ENCODE measurements at regions not wholly inside any gene's neighbourhood (a gene's known extent, or its start where the extent isn't known, plus 50 kb on each side); places are given as distances from the start of the nearest gene placed in this dataset.

DNA sequence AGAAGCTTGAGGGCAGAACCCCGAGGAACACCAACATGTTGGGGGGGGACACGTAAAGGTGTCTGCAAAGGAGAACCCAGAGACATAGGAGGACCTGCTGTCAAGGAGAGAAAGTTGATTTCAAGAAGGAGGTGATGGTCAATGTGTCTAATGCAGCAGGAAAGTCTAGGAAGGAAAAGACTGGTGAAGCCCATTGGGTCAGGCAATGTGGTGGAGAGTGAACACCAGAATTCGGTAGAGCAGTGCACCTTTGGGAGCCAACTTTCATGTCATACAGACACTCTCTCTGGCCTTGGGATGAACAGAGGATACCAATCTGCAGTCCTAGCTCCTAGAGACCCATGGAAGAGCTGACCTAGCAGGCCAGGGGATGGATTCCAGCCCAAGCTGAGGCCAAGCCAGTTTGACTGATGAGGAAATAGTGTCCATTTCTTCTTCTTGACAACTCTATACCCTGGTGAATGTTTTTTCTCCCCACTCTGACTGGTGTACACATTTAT lies 101.9 kb downstream of the MYCN start:
- H4K20me1 ChIP-seq (ENCODE audit: insufficient read depth) = no peaks in the 10 kb centered on the region
- H3K79me2 ChIP-seq (ENCODE audit: insufficient read depth) = no peaks in the 10 kb centered on the region
- H3K4me1 ChIP-seq (ENCODE audit: control insufficient read depth in 1 of 2, insufficient read depth in 2 of 2, low read depth in 1 of 2, low read length in 1 of 2) = no peaks in the 10 kb centered on the region
- no peaks in the 10 kb centered on the region for H3K9me2 ChIP-seq
- H3K36me3 ChIP-seq (replicated peaks in 1 of 2; ENCODE audit: control insufficient read depth in 1 of 2, insufficient read depth in 2 of 2, low read length in 1 of 2) = no peaks in the 10 kb centered on the region
- POLR2A ChIA-PET = no interaction called here
- no peak overlapping the region for H3K4me2 ChIP-seq
- no peak overlapping the region for H3K27ac ChIP-seq (ENCODE audit: low read depth in 2 of 2, low read length in 1 of 2)
- no peak for DNase-seq
- no peak overlapping the region for H3K9ac ChIP-seq
- H3K4me3 ChIP-seq (ENCODE audit: low read depth in 2 of 2, low read length in 1 of 2) = no peak overlapping the region
- no peak overlapping the region for H2AFZ ChIP-seq (ENCODE audit: low read depth)
- no peak for TF ChIP-seq GATA2 (CRISPR knock-in tag; IDR thresholded peaks at IDR 0.05)
- TF ChIP-seq CHD2 (IDR thresholded peaks at IDR 0.05; ENCODE audit: low read length, partially characterized antibody) = no peak
- no peak for TF ChIP-seq RCOR1 (IDR thresholded peaks at IDR 0.05; ENCODE audit: low read length)
- TF ChIP-seq YY1 (IDR thresholded peaks at IDR 0.05; ENCODE audit: low read depth) = no peak
- no peak for TF ChIP-seq TEAD4 (IDR thresholded peaks at IDR 0.05; ENCODE audit: borderline replicate concordance, insufficient read depth)
- no peak for TF ChIP-seq GABPA (IDR thresholded peaks at IDR 0.05; ENCODE audit: low read depth)
- TF ChIP-seq POLR2AphosphoS5 (IDR thresholded peaks at IDR 0.05; ENCODE audit: low read depth, low read length) = no peak
- no peak for TF ChIP-seq JUND (IDR thresholded peaks at IDR 0.05)
- no peak for TF ChIP-seq EZH2phosphoT487 (IDR thresholded peaks at IDR 0.05; ENCODE audit: borderline replicate concordance, low read depth)
- TF ChIP-seq, protein P1, sequence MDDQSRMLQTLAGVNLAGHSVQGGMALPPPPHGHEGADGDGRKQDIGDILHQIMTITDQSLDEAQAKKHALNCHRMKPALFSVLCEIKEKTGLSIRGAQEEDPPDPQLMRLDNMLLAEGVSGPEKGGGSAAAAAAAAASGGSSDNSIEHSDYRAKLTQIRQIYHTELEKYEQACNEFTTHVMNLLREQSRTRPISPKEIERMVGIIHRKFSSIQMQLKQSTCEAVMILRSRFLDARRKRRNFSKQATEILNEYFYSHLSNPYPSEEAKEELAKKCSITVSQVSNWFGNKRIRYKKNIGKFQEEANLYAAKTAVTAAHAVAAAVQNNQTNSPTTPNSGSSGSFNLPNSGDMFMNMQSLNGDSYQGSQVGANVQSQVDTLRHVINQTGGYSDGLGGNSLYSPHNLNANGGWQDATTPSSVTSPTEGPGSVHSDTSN (IDR thresholded peaks at IDR 0.05) = no peak
- no peak for TF ChIP-seq RFX5 (IDR thresholded peaks at IDR 0.05; ENCODE audit: low read length)
- TF ChIP-seq NFIC (IDR thresholded peaks at IDR 0.05; ENCODE audit: borderline replicate concordance) = no peak
- no peak for TF ChIP-seq TCF12 (IDR thresholded peaks at IDR 0.05)
- no peak for TF ChIP-seq TAF1 (IDR thresholded peaks at IDR 0.05; ENCODE audit: borderline replicate concordance, low read depth, low read length)
- TF ChIP-seq RAD21 (IDR thresholded peaks at IDR 0.05; ENCODE audit: low read length) = no peak
- TF ChIP-seq EP300 (IDR thresholded peaks at IDR 0.05; ENCODE audit: borderline replicate concordance in 1 of 2, low read depth in 1 of 2, low read length in 1 of 2) = no peak
- H3K27me3 ChIP-seq (ENCODE audit: insufficient read depth) = no peaks in the 10 kb centered on the region
- H3K9me3 ChIP-seq = 0 out of 2 replicates have a peak, but pooled peaks cover 7% of the 10 kb centered on the region
- CTCF ChIA-PET = interaction anchor here (0.6 to 1.9 kb wide), 3 partner anchors 102 to 511 kb away, joined by 3 to 5 read pairs (median 3); partner anchors contain the start of gene MYCN
- WGBS (ENCODE audit: low lambda C conversion rate) = 36% methylated on average over 3 of the region's 3 CpGs
- no peaks in the 10 kb centered on the region for H3F3A ChIP-seq (replicated peaks; ENCODE audit: insufficient read depth)

DNA sequence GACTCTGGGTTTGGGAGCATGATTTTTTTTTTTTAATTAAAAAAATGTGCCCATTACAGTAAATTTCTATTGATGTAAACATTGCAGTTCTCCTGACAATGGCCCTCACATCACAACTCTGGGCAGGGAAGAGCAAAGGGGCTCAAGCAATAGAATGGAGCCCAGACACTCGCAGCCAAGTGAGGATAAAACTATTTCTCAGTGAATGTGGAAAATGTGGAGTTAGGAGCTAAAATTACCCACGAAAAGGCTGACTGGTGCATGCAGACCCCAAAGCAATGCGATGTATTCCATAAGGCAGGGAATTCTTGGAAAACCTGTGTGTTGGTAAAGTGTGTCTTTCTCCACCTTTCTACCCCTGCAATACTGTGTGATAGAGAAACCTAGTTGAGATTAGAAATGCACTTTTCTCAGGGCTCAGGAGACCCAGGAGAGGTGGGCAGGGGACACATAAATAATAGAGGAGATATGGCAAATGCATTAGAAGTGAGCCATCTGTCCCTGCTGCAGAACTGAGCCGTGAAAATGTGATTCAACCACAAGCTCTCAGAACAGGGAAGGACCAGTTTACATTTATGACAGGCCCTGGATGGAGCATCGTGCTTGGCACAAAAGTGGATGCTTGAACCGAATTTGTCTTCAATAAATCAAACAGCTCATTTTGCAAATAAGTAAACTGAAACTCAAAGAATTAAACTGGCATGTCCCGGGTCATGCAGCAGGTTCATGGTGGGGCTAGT lies 100.1 kb downstream of the MYCN start:
- Histone ChIP-seq H3K4me1 (ENCODE audit: control insufficient read depth in 1 of 2, insufficient read depth in 2 of 2, low read depth in 1 of 2, low read length in 1 of 2) (no peaks in the 10 kb centered on the region; a peak in 1 of 4 replicates), H3K4me2 (no peak overlapping the region), H3K9ac (no peak overlapping the region), H3K27ac (ENCODE audit: low read depth in 2 of 2, low read length in 1 of 2) (no peak overlapping the region), H3K9me2 (no peaks in the 10 kb centered on the region), H4K20me1 (ENCODE audit: insufficient read depth) (no peaks in the 10 kb centered on the region), H3K9me3 (no peaks in the 10 kb centered on the region), H3K36me3 (replicated peaks in 1 of 2; ENCODE audit: control insufficient read depth in 1 of 2, insufficient read depth in 2 of 2, low read length in 1 of 2) (no peaks in the 10 kb centered on the region), H2AFZ (ENCODE audit: low read depth) (no peak overlapping the region), H3K79me2 (ENCODE audit: insufficient read depth) (no peaks in the 10 kb centered on the region), H3F3A (replicated peaks; ENCODE audit: insufficient read depth) (no peaks in the 10 kb centered on the region), H3K27me3 (ENCODE audit: insufficient read depth) (no peaks in the 10 kb centered on the region), H3K4me3 (ENCODE audit: low read depth in 2 of 2, low read length in 1 of 2) (no peak overlapping the region)
- DNase-seq = no peak
- 24% methylated on average over 7 of the region's 7 CpGs for WGBS (ENCODE audit: low lambda C conversion rate)
- CTCF ChIA-PET = interaction anchor here (1.0 to 1.9 kb wide), 4 partner anchors 8 to 101 kb away, joined by 4 to 5 read pairs (median 4); partner anchors contain the start of gene MYCN
- POLR2A ChIA-PET = no interaction called here
- TF ChIP-seq NRF1 (IDR thresholded peaks at IDR 0.05; ENCODE audit: low read depth, low read length) = no peak
- TF ChIP-seq, protein P2, sequence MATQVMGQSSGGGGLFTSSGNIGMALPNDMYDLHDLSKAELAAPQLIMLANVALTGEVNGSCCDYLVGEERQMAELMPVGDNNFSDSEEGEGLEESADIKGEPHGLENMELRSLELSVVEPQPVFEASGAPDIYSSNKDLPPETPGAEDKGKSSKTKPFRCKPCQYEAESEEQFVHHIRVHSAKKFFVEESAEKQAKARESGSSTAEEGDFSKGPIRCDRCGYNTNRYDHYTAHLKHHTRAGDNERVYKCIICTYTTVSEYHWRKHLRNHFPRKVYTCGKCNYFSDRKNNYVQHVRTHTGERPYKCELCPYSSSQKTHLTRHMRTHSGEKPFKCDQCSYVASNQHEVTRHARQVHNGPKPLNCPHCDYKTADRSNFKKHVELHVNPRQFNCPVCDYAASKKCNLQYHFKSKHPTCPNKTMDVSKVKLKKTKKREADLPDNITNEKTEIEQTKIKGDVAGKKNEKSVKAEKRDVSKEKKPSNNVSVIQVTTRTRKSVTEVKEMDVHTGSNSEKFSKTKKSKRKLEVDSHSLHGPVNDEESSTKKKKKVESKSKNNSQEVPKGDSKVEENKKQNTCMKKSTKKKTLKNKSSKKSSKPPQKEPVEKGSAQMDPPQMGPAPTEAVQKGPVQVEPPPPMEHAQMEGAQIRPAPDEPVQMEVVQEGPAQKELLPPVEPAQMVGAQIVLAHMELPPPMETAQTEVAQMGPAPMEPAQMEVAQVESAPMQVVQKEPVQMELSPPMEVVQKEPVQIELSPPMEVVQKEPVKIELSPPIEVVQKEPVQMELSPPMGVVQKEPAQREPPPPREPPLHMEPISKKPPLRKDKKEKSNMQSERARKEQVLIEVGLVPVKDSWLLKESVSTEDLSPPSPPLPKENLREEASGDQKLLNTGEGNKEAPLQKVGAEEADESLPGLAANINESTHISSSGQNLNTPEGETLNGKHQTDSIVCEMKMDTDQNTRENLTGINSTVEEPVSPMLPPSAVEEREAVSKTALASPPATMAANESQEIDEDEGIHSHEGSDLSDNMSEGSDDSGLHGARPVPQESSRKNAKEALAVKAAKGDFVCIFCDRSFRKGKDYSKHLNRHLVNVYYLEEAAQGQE (IDR thresholded peaks at IDR 0.05; ENCODE audit: low read depth, low read length) = no peak
- TF ChIP-seq NFIC (IDR thresholded peaks at IDR 0.05; ENCODE audit: borderline replicate concordance) = no peak
- TF ChIP-seq EP300 (IDR thresholded peaks at IDR 0.05; ENCODE audit: borderline replicate concordance in 1 of 2, low read depth in 1 of 2, low read length in 1 of 2) = no peak
- no peak for TF ChIP-seq SIN3A (IDR thresholded peaks at IDR 0.05; ENCODE audit: borderline replicate concordance, low read depth, low read length)
- TF ChIP-seq, protein P3, sequence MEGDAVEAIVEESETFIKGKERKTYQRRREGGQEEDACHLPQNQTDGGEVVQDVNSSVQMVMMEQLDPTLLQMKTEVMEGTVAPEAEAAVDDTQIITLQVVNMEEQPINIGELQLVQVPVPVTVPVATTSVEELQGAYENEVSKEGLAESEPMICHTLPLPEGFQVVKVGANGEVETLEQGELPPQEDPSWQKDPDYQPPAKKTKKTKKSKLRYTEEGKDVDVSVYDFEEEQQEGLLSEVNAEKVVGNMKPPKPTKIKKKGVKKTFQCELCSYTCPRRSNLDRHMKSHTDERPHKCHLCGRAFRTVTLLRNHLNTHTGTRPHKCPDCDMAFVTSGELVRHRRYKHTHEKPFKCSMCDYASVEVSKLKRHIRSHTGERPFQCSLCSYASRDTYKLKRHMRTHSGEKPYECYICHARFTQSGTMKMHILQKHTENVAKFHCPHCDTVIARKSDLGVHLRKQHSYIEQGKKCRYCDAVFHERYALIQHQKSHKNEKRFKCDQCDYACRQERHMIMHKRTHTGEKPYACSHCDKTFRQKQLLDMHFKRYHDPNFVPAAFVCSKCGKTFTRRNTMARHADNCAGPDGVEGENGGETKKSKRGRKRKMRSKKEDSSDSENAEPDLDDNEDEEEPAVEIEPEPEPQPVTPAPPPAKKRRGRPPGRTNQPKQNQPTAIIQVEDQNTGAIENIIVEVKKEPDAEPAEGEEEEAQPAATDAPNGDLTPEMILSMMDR (IDR thresholded peaks at IDR 0.05) = no peak
- TF ChIP-seq GATA2 (CRISPR knock-in tag; IDR thresholded peaks at IDR 0.05) = no peak
- TF ChIP-seq TEAD4 (IDR thresholded peaks at IDR 0.05; ENCODE audit: borderline replicate concordance, insufficient read depth) = no peak
- no peak for TF ChIP-seq YY1 (IDR thresholded peaks at IDR 0.05; ENCODE audit: low read depth)
- no peak for TF ChIP-seq RAD21 (IDR thresholded peaks at IDR 0.05; ENCODE audit: low read length)
